ENCODE measurements at regions not wholly inside any gene's neighbourhood (a gene's known extent, or its start where the extent isn't known, plus 50 kb on each side); places are given as distances from the start of the nearest gene placed in this dataset.
A peak's percentile ranks its signal among the peaks of the same experiment; 100 is the strongest.

GRCh38 chr16:82240111-82240510 is 70.1 kb upstream of the MPHOSPH6 start:
- H3K9me1 ChIP-seq (ENCODE audit: insufficient read depth, low read length): no peaks in the 10 kb centered on the region
- H3K4me3 ChIP-seq (ENCODE audit: insufficient read depth, low read depth, low read length): no peak overlapping the region
- H4K8ac ChIP-seq (ENCODE audit: low read depth in 2 of 2, low read length in 2 of 2): no peak overlapping the region
- dilution Hi-C loops (cut with HindIII; ENCODE audit: low sequenced_read_pairs, unreplicated experiment): no loop called here
- H3K14ac ChIP-seq (replicated peaks; ENCODE audit: low read depth, low read length): no peak overlapping the region
- no peaks in the 10 kb centered on the region for H3K79me1 ChIP-seq (ENCODE audit: low read depth in 1 of 2, low read length in 2 of 2)
- no peak overlapping the region for H2BK20ac ChIP-seq (ENCODE audit: low read depth, low read length)
- H3K23ac ChIP-seq (ENCODE audit: low read depth, low read length): no peak overlapping the region
- H3K9me3 ChIP-seq (ENCODE audit: control insufficient read depth, insufficient read depth, low read length): peaks cover 2% of the 10 kb centered on the region; the same call in 1 of the 2 replicates
- H2AK9ac ChIP-seq (replicated peaks; ENCODE audit: low read depth, low read length, poor library complexity): no peak overlapping the region
- no TSS peak for BruUV-seq (replicated peaks)
- H3K4me2 ChIP-seq (ENCODE audit: low read depth, low read length): no peak overlapping the region
- in situ Hi-C loops (cut with MboI; ENCODE audit: low sequenced_read_pairs): no loop called here
- WGBS, 2 experiments (ENCODE audit: extremely low coverage in 2 of 2, insufficient read length in 1 of 2): no CpG with 5 or more reads among the region's 2 CpGs
- intact Hi-C loops (cut with micrococcal nuclease): no loop called here
- ChIA-PET POLR2A (ENCODE audit: unreplicated experiment) (no interaction called here), CTCF (interaction anchor here (0.6 kb wide), 1 partner anchor 968 kb away, joined by 9 read pairs; no protein-coding TSS in a partner anchor)
- DNase-seq: peak; percentile 6
- no peak overlapping the region for H3K27ac ChIP-seq (ENCODE audit: insufficient read depth, low read length)
- H4K91ac ChIP-seq (ENCODE audit: insufficient read depth, low read depth, low read length): no peak overlapping the region
- H4K5ac ChIP-seq (ENCODE audit: low read depth, low read length): no peak overlapping the region
- H3K4me1 ChIP-seq (ENCODE audit: control insufficient read depth, insufficient read depth, low read length): no peaks in the 10 kb centered on the region
- no peak overlapping the region for H3K18ac ChIP-seq (ENCODE audit: low read depth, low read length)
- no peak overlapping the region for H2AK5ac ChIP-seq (ENCODE audit: low read depth, low read length)
- no peak overlapping the region for H2BK120ac ChIP-seq (ENCODE audit: low read depth, low read length)
- no peaks in the 10 kb centered on the region for H4K20me1 ChIP-seq (ENCODE audit: insufficient read depth, low read length)
- H3K56ac ChIP-seq (ENCODE audit: extremely low read depth, insufficient read depth, low read length): no peak overlapping the region
- H3K9ac ChIP-seq (ENCODE audit: low read depth, low read length): no peak overlapping the region
- no peak overlapping the region for H2BK15ac ChIP-seq (ENCODE audit: low read depth, low read length)
- peaks cover 3% of the 10 kb centered on the region for H3K27me3 ChIP-seq (ENCODE audit: control insufficient read depth, insufficient read depth, low read length)
- ATAC-seq (ENCODE audit: low read depth): no peak
- no peaks in the 10 kb centered on the region for H3K36me3 ChIP-seq (ENCODE audit: control insufficient read depth, insufficient read depth, low read length)
- no peak for TF ChIP-seq RAD21 (IDR thresholded peaks at IDR 0.05; ENCODE audit: low read length)
- no peak for TF ChIP-seq RCOR1 (IDR thresholded peaks at IDR 0.05; ENCODE audit: insufficient replicate concordance, low read length)
- no peak for TF ChIP-seq CHD1 (IDR thresholded peaks at IDR 0.05; ENCODE audit: low read depth, low read length)
- TF ChIP-seq ELK1 (IDR thresholded peaks at IDR 0.05; ENCODE audit: borderline replicate concordance, low read depth, low read length): no peak
- TF ChIP-seq MAFK (IDR thresholded peaks at IDR 0.05; ENCODE audit: low read depth, low read length): no peak
- no peak for TF ChIP-seq SMC3 (IDR thresholded peaks at IDR 0.05; ENCODE audit: low read depth, low read length)
- no peak for TF ChIP-seq MAZ (IDR thresholded peaks at IDR 0.05; ENCODE audit: borderline replicate concordance, low read depth, low read length)
- no peak for TF ChIP-seq USF2 (IDR thresholded peaks at IDR 0.05; ENCODE audit: low read depth, low read length)
- no peak for TF ChIP-seq POLR2A (IDR thresholded peaks at IDR 0.05; ENCODE audit: low read depth, low read length)
- no peak for TF ChIP-seq RFX5 (IDR thresholded peaks at IDR 0.05; ENCODE audit: low read depth, low read length)
- no peak for TF ChIP-seq CEBPB (IDR thresholded peaks at IDR 0.05; ENCODE audit: low read depth, low read length)
- TF ChIP-seq BHLHE40 (IDR thresholded peaks at IDR 0.05; ENCODE audit: low read depth, low read length): no peak
- H2AFZ ChIP-seq (replicated peaks; ENCODE audit: low read length, poor library complexity): no peak overlapping the region
- H3K4ac ChIP-seq (ENCODE audit: low read depth, low read length): no peak overlapping the region
- H2BK5ac ChIP-seq (ENCODE audit: low read depth, low read length, poor library complexity, severe bottlenecking): no peak overlapping the region
